ENCODE measurements at regions not wholly inside any gene's neighbourhood (a gene's known extent, or its start where the extent isn't known, plus 50 kb on each side); places are given as distances from the start of the nearest gene placed in this dataset.

DNA sequence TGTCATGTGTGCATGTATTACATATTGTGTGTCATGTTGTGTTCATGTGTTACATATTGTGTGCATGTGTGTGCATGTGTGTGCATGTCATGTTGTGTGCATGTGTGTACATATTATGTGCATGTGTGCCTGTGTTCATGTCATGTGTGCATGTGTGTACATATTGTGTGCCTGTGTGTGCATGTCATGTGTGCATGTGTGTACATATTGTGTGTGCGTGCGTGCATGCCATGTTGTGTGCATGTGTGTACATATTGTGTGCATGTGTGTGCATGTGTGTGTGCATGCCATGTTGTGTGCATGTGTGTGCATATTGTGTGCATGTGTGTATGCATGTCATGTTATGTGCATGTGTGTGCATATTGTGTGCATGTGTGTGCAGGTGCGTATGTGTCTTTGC lies 267.1 kb downstream of the EIPR1 start:
- Histone ChIP-seq H3F3A (ENCODE audit: insufficient read depth) (no peaks in the 10 kb centered on the region), H3K4me2 (ENCODE audit: low read depth, low read length, poor library complexity, severe bottlenecking) (no peak overlapping the region), H3K36me3 (ENCODE audit: low read length) (no peaks in the 10 kb centered on the region), H4K20me1 (ENCODE audit: low read depth, low read length) (no peaks in the 10 kb centered on the region), H3K27ac (ENCODE audit: low read depth, low read length) (no peak overlapping the region), H3K9me3 (ENCODE audit: insufficient read depth, low read length) (no peaks in the 10 kb centered on the region), H3K4me3 (ENCODE audit: insufficient read depth, low read length, poor library complexity, severe bottlenecking) (no peak overlapping the region), H2AFZ (ENCODE audit: low read depth, low read length, severe bottlenecking) (no peak overlapping the region), H3K79me2 (ENCODE audit: insufficient read depth, low read length) (no peaks in the 10 kb centered on the region), H3K9me2 (replicated peaks; ENCODE audit: insufficient read depth, low read length) (no peaks in the 10 kb centered on the region), H3K27me3 (ENCODE audit: low read length) (no peaks in the 10 kb centered on the region), H3K9ac (ENCODE audit: low read length) (no peak overlapping the region)
- no peak for TF ChIP-seq EZH2phosphoT487 (conservative IDR thresholded peaks at IDR 0.05; ENCODE audit: low read length)
- TF ChIP-seq, protein P1, sequence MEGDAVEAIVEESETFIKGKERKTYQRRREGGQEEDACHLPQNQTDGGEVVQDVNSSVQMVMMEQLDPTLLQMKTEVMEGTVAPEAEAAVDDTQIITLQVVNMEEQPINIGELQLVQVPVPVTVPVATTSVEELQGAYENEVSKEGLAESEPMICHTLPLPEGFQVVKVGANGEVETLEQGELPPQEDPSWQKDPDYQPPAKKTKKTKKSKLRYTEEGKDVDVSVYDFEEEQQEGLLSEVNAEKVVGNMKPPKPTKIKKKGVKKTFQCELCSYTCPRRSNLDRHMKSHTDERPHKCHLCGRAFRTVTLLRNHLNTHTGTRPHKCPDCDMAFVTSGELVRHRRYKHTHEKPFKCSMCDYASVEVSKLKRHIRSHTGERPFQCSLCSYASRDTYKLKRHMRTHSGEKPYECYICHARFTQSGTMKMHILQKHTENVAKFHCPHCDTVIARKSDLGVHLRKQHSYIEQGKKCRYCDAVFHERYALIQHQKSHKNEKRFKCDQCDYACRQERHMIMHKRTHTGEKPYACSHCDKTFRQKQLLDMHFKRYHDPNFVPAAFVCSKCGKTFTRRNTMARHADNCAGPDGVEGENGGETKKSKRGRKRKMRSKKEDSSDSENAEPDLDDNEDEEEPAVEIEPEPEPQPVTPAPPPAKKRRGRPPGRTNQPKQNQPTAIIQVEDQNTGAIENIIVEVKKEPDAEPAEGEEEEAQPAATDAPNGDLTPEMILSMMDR (IDR thresholded peaks at IDR 0.05; ENCODE audit: insufficient read depth, low read length, poor library complexity, severe bottlenecking), result no peak

DNA sequence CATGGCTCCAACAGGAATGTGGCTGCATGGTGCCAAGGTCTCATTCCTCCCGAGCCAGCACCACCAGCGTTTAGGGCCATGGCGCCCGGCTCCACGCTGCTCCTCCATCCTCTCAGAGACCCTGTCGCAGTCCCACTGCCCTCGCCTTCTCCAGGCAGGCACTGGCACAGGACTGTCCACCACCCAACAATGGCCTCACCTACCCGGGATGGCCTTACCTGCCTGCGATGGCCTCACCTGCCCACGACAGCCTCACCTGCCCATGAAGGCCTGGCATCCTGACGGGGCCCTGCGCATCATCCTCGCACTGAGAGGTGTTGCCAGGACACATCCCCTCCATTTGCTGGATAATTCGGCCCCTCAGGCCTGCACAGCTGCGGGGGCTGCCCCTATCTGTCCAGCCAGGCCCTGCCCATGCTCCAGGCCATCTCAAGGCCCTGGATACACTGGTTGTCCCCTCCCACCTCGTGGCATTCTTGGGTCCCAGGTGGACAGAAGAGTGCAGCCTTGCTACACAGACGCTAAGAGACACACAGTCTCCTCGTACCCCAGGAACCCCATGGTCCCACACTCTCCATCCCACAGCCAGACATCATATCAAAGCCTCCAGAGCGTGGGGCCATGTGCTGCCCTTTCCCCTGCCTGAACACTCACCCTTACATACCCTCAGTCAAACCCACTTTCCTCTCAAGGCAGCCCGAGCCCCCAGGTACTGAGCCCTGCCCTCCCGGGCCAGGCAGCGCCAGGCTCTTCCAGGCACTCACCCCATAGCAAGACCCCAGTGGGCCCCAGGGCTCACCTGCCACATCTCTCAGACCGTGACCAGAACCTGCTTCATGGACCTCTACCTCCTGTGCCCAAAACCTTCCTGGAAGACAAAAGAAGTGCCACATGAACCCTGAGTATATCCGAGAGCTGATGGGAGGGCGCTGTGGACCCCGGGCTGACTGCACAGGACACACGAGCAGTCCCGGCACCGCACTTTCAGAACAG lies 268.6 kb downstream of the EIPR1 start:
- Histone ChIP-seq H3K27ac (ENCODE audit: low read depth, low read length) (no peak overlapping the region), H4K20me1 (ENCODE audit: low read depth, low read length) (no peaks in the 10 kb centered on the region), H3K27me3 (ENCODE audit: low read length) (no peaks in the 10 kb centered on the region), H3K4me3 (ENCODE audit: insufficient read depth, low read length, poor library complexity, severe bottlenecking) (no peak overlapping the region), H3K4me2 (ENCODE audit: low read depth, low read length, poor library complexity, severe bottlenecking) (no peak overlapping the region), H3K36me3 (ENCODE audit: low read length) (no peaks in the 10 kb centered on the region), H3K9me3 (ENCODE audit: insufficient read depth, low read length) (no peaks in the 10 kb centered on the region), H3F3A (ENCODE audit: insufficient read depth) (no peaks in the 10 kb centered on the region), H3K9me2 (replicated peaks; ENCODE audit: insufficient read depth, low read length) (no peaks in the 10 kb centered on the region), H3K9ac (ENCODE audit: low read length) (no peak overlapping the region), H2AFZ (ENCODE audit: low read depth, low read length, severe bottlenecking) (no peak overlapping the region), H3K79me2 (ENCODE audit: insufficient read depth, low read length) (no peaks in the 10 kb centered on the region)
- TF ChIP-seq, protein P1 (IDR thresholded peaks at IDR 0.05; ENCODE audit: insufficient read depth, low read length, poor library complexity, severe bottlenecking), result no peak

DNA sequence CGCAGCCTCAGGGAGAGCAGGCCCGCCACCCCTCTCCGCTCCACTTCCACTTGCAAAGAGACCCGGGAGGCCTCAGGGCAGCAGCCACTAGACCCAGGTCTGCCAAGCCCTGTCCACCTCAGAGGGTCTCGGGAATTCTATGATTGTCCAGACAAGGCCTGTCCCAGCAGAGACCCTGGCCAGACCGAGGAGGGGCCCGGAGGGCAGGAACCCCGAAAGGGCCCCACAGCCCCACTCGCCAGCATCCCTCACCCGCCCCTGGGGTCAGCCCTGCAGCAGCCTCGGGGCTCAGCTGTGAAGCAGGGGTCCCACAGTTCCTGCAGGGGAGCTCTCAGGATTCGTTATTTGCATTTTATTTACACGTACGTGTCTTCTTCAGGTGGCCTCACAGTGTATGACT lies 269.5 kb downstream of the EIPR1 start:
- Histone ChIP-seq H3K4me3 (ENCODE audit: insufficient read depth, low read length, poor library complexity, severe bottlenecking) (no peak overlapping the region), H3K4me2 (ENCODE audit: low read depth, low read length, poor library complexity, severe bottlenecking) (no peak overlapping the region), H2AFZ (ENCODE audit: low read depth, low read length, severe bottlenecking) (no peak overlapping the region), H3F3A (ENCODE audit: insufficient read depth) (no peaks in the 10 kb centered on the region), H3K9ac (ENCODE audit: low read length) (no peak overlapping the region), H3K27me3 (ENCODE audit: low read length) (no peaks in the 10 kb centered on the region), H4K20me1 (ENCODE audit: low read depth, low read length) (no peaks in the 10 kb centered on the region), H3K9me2 (replicated peaks; ENCODE audit: insufficient read depth, low read length) (no peaks in the 10 kb centered on the region), H3K27ac (ENCODE audit: low read depth, low read length) (no peak overlapping the region), H3K9me3 (ENCODE audit: insufficient read depth, low read length) (no peaks in the 10 kb centered on the region), H3K79me2 (ENCODE audit: insufficient read depth, low read length) (no peaks in the 10 kb centered on the region), H3K36me3 (ENCODE audit: low read length) (no peaks in the 10 kb centered on the region)
- TF ChIP-seq, protein P1 (IDR thresholded peaks at IDR 0.05; ENCODE audit: insufficient read depth, low read length, poor library complexity, severe bottlenecking), result no peak
- TF ChIP-seq EZH2phosphoT487 (conservative IDR thresholded peaks at IDR 0.05; ENCODE audit: low read length), result no peak

Data from SU-DHL-6 (cell line).